Endothelial cell of umbilical vein (primary cell): ENCODE measurements at regions not wholly inside any gene's neighbourhood (a gene's known extent, or its start where the extent isn't known, plus 50 kb on each side); places are given as distances from the start of the nearest gene placed in this dataset.

ENCODE experiments used
- BruUV-seq: library from RNA; stranded (reverse); fragments of 400-500 nt; replicated peaks from 2 replicates; lab custom pipeline; 2021; lab: Mats Ljungman, UMichigan
- CTCF ChIA-PET: fragments of 300-600, 350-600 bp; sonication (Branson Sonifier 250); formaldehyde crosslinking; loops from one replicate; lab custom pipeline; 2021; ENCODE audit warnings: antibody characterized with exemption, inconsistent platforms; lab: Charles Lee
- POLR2A ChIA-PET: fragments of 300-600, 350-600 bp; sonication (Branson Sonifier 250); formaldehyde crosslinking; loops from one replicate; lab custom pipeline; 2021; ENCODE audit warnings: antibody characterized with exemption, inconsistent platforms; lab: Charles Lee
- DNase-seq: peaks from one replicate; pipeline ENCODE4 v3.0.0-alpha.2; 2011; ENCODE audit warnings: low read depth, low spot score
- FAIRE-seq: peaks from 2 replicates; lab custom pipeline; 2011; peaks lifted over from hg19 to GRCh38; lab: Jason Lieb, UNC
- H2AFZ ChIP-seq: 2 replicates; pipeline ENCODE4 v1.6.0; 2012; ENCODE audit warnings: low read depth, low read length, control low read depth, inconsistent platforms
- H3K27ac ChIP-seq: 2 replicates; pipeline ENCODE4 v1.5.1; 2011; ENCODE audit warnings: low read depth, mild to moderate bottlenecking, control low read depth, low read length, moderate library complexity; ENCODE audit not compliant: insufficient read depth
- H3K27me3 ChIP-seq, 2 experiments: 2 replicates each; pipeline versions ENCODE4 v1.6.0 to v1.6.1; 2011; ENCODE audit warnings: low read length in 2 of 2, mixed read lengths in 1 of 2; ENCODE audit not compliant: control insufficient read depth in 2 of 2, insufficient read depth in 2 of 2
- H3K36me3 ChIP-seq, 2 experiments: 2 replicates in 1 of 2; 3 replicates in 1 of 2; pipeline ENCODE4 v1.5.1; 2011; ENCODE audit warnings: low read length in 2 of 2, mild to moderate bottlenecking in 1 of 2, moderate library complexity in 1 of 2; ENCODE audit not compliant: control insufficient read depth in 2 of 2, insufficient read depth in 2 of 2; ENCODE audit errors: extremely low read depth in 1 of 2
- H3K4me1 ChIP-seq: 3 replicates; pipeline ENCODE4 v1.5.1; 2011; ENCODE audit warnings: mild to moderate bottlenecking, low read length; ENCODE audit not compliant: control insufficient read depth, insufficient read depth; ENCODE audit errors: extremely low read depth
- H3K4me2 ChIP-seq: 2 replicates; pipeline ENCODE4 v1.6.1; 2011; ENCODE audit warnings: low read length, control low read depth, mixed read lengths; ENCODE audit not compliant: insufficient read depth
- H3K4me3 ChIP-seq, 3 experiments: fragments of 200-600 bp in 1 of 3; sonication (generic), shearing (Covaris generic) in 1 of 3; replicated peaks in 1 of 3; 2 replicates each; pipeline ENCODE4 v1.5.1; 2011 to 2016; ENCODE audit warnings: control low read depth in 3 of 3, low read length in 3 of 3, mild to moderate bottlenecking in 2 of 3, inconsistent platforms in 1 of 3, low read depth in 1 of 3, moderate library complexity in 1 of 3; ENCODE audit not compliant: insufficient read depth in 1 of 3
- H3K79me2 ChIP-seq: 2 replicates; pipeline ENCODE4 v1.6.0; 2012; ENCODE audit warnings: low read length, inconsistent platforms; ENCODE audit not compliant: control insufficient read depth, insufficient read depth
- H3K9ac ChIP-seq: replicated peaks from 2 replicates; pipeline ENCODE3; 2011; ENCODE audit warnings: low read length, control low read depth; ENCODE audit not compliant: insufficient read depth; ENCODE audit errors: extremely low read depth
- H3K9me1 ChIP-seq: replicated peaks from 3 replicates; pipeline ENCODE4 v1.6.0; 2011; ENCODE audit warnings: mild to moderate bottlenecking, low read length; ENCODE audit not compliant: control insufficient read depth, insufficient read depth; ENCODE audit errors: extremely low read depth
- H3K9me3 ChIP-seq: replicated peaks from 2 replicates; pipeline ENCODE4 v1.5.1; 2012; ENCODE audit warnings: low read length, inconsistent platforms; ENCODE audit not compliant: control insufficient read depth, insufficient read depth
- H4K20me1 ChIP-seq: replicated peaks from 2 replicates; pipeline ENCODE3; 2011; ENCODE audit warnings: mild to moderate bottlenecking, low read length; ENCODE audit not compliant: control insufficient read depth, insufficient read depth; ENCODE audit errors: extremely low read depth
- EZH2 ChIP-seq: IDR thresholded peaks from 2 replicates; pipeline ENCODE4 v1.6.1; 2012; ENCODE audit warnings: borderline replicate concordance, low read depth, mild to moderate bottlenecking, moderate library complexity, low read length, inconsistent platforms; ENCODE audit not compliant: severe bottlenecking
- FOS ChIP-seq: IDR thresholded peaks from 2 replicates; pipeline ENCODE4 v1.6.1; 2011; ENCODE audit warnings: mild to moderate bottlenecking, low read length, moderate library complexity, borderline replicate concordance; ENCODE audit not compliant: insufficient read depth
- GATA2 ChIP-seq: IDR thresholded peaks from 2 replicates; pipeline ENCODE4 v1.7.0; 2011; ENCODE audit warnings: low read depth, mild to moderate bottlenecking, moderate library complexity, mixed read lengths, low read length; ENCODE audit not compliant: insufficient read length, insufficient read depth
- JUN ChIP-seq: IDR thresholded peaks from 2 replicates; pipeline ENCODE4 v1.6.1; 2011; ENCODE audit warnings: borderline replicate concordance, low read depth; ENCODE audit not compliant: insufficient read length, insufficient read depth
- MYC ChIP-seq: IDR thresholded peaks from one replicate; pipeline ENCODE4 v1.6.1; 2011; ENCODE audit warnings: mild to moderate bottlenecking, low read depth, low read length
- POLR2A ChIP-seq: IDR thresholded peaks from 2 replicates; pipeline ENCODE4 v1.6.1; 2012; ENCODE audit warnings: low read depth, mild to moderate bottlenecking, control low read depth, low read length
- POLR2AphosphoS5 ChIP-seq: IDR thresholded peaks from 2 replicates; pipeline ENCODE4 v1.6.1; 2012; ENCODE audit warnings: low read depth, mild to moderate bottlenecking, control low read depth, low read length, moderate library complexity; ENCODE audit not compliant: insufficient read depth
- dilution Hi-C: fragments of 300-500 bp; cut with MboI; formaldehyde crosslinking; loops from one replicate; pipeline ENCODE4 v1.15.0; 2019; ENCODE audit warnings: low sequenced_read_pairs; ENCODE audit not compliant: extremely low pct_ligation_motif_present
- intact Hi-C: fragments of 100-400 bp; cut with micrococcal nuclease; formaldehyde crosslinking; loops from one replicate; pipeline ENCODE4 v1.10.0; 2022
- TF ChIP-seq, protein P1 (sequence below), 2 donors: IDR thresholded peaks; 1 replicate in 1 of 2; 2 replicates in 1 of 2; pipeline ENCODE4 v1.5.1; 2011; ENCODE audit warnings: low read length in 2 of 2, mild to moderate bottlenecking in 2 of 2, moderate library complexity in 2 of 2, control low read depth in 1 of 2, inconsistent platforms in 1 of 2, low read depth in 1 of 2; ENCODE audit not compliant: insufficient read depth in 1 of 2; ENCODE audit errors: extremely low read depth in 1 of 2
- TF ChIP-seq, protein P2 (sequence below): IDR thresholded peaks from 2 replicates; pipeline ENCODE4 v1.6.1; 2011; ENCODE audit not compliant: insufficient read depth, insufficient read length

DNA sequence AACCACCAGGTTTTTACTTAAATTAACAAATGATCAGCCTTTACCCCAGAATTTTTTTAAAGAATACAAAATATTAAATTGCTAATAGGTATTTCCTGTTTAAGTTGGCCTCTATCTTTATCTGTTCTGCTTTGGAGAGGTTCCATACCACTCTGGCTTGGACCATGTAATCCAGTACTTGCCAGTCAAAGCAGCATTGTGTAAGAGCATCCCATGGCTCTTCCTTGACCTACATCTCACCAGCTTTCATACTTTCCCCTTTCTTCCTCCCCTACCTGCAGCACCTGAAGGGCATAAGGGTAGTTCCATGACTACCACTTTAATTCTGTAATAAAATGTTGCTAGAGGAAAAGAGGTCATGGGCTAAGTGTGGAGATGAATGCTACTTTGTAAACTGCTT lies 140.8 kb upstream of the MTAP start:
- no peaks in the 10 kb centered on the region for H3K9me1 ChIP-seq
- no peaks in the 10 kb centered on the region for H3K36me3 ChIP-seq
- no peak overlapping the region for H3K4me3 ChIP-seq
- no TSS peak for BruUV-seq
- FAIRE-seq: no peak
- H3K27ac ChIP-seq: no peak overlapping the region
- no peaks in the 10 kb centered on the region for H3K4me1 ChIP-seq
- ChIA-PET CTCF (no interaction called here), POLR2A (no interaction called here)
- no peak for TF ChIP-seq POLR2AphosphoS5
- TF ChIP-seq EZH2: no peak
- no peak for TF ChIP-seq FOS
- TF ChIP-seq GATA2: no peak
- TF ChIP-seq MYC: no peak
- TF ChIP-seq JUN: no peak
- no peak for TF ChIP-seq POLR2A
- TF ChIP-seq, protein P1, sequence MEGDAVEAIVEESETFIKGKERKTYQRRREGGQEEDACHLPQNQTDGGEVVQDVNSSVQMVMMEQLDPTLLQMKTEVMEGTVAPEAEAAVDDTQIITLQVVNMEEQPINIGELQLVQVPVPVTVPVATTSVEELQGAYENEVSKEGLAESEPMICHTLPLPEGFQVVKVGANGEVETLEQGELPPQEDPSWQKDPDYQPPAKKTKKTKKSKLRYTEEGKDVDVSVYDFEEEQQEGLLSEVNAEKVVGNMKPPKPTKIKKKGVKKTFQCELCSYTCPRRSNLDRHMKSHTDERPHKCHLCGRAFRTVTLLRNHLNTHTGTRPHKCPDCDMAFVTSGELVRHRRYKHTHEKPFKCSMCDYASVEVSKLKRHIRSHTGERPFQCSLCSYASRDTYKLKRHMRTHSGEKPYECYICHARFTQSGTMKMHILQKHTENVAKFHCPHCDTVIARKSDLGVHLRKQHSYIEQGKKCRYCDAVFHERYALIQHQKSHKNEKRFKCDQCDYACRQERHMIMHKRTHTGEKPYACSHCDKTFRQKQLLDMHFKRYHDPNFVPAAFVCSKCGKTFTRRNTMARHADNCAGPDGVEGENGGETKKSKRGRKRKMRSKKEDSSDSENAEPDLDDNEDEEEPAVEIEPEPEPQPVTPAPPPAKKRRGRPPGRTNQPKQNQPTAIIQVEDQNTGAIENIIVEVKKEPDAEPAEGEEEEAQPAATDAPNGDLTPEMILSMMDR (IDR thresholded peaks at IDR 0.05; ENCODE audit: extremely low read depth in 1 of 2, insufficient read depth in 1 of 2, low read depth in 1 of 2, low read length in 2 of 2): no peak
- TF ChIP-seq, protein P2, sequence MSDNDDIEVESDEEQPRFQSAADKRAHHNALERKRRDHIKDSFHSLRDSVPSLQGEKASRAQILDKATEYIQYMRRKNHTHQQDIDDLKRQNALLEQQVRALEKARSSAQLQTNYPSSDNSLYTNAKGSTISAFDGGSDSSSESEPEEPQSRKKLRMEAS: no peak
- dilution Hi-C loops (no loop called here), intact Hi-C loops (no loop called here)
- H3K27me3 ChIP-seq: no peaks in the 10 kb centered on the region
- no peak overlapping the region for H3K4me2 ChIP-seq
- no peak overlapping the region for H2AFZ ChIP-seq
- no peaks in the 10 kb centered on the region for H3K9me3 ChIP-seq
- no peaks in the 10 kb centered on the region for H4K20me1 ChIP-seq
- no peak for DNase-seq
- H3K9ac ChIP-seq: no peak overlapping the region
- no peaks in the 10 kb centered on the region for H3K79me2 ChIP-seq
